GM19023 (cell line): ENCODE measurements at regions not wholly inside any gene's neighbourhood (a gene's known extent, or its start where the extent isn't known, plus 50 kb on each side); places are given as distances from the start of the nearest gene placed in this dataset.

Experiments
- ATAC-seq: cut with Tn5 transposase; IDR thresholded peaks from one replicate; pipeline ENCODE4 v1.9.1; 2021; ENCODE audit warnings: mild to moderate bottlenecking, moderate library complexity; ENCODE audit not compliant: unreplicated experiment

GRCh38 chr13:79678100-79678499 lies 197.1 kb downstream of the NDFIP2 start:
- ATAC-seq, result no peak

GRCh38 chr13:79675931-79676660 lies 195.1 kb downstream of the NDFIP2 start:
- no peak for ATAC-seq

- no peak for ATAC-seq
Observed at GRCh38 chr13:79674765-79675515, 194.0 kb downstream of the NDFIP2 start.

GRCh38 chr13:79673993-79674377 lies 193.0 kb downstream of the NDFIP2 start:
- no peak for ATAC-seq

GRCh38 chr13:79673310-79673992 lies 192.5 kb downstream of the NDFIP2 start:
- no peak for ATAC-seq

GRCh38 chr13:79671420-79671819 lies 190.5 kb downstream of the NDFIP2 start:
- no peak for ATAC-seq

GRCh38 chr13:79668201-79668752 lies 187.3 kb downstream of the NDFIP2 start:
- ATAC-seq, result no peak

GRCh38 chr13:79667771-79668170 lies 186.8 kb downstream of the NDFIP2 start:
- no peak for ATAC-seq

GRCh38 chr13:79663977-79664636 lies 183.2 kb downstream of the NDFIP2 start:
- no peak for ATAC-seq

GRCh38 chr13:79663435-79663834 lies 182.5 kb downstream of the NDFIP2 start:
- ATAC-seq, result no peak

- no peak for ATAC-seq
Observed at GRCh38 chr13:79662882-79663281, 181.9 kb downstream of the NDFIP2 start.

- no peak for ATAC-seq
Observed at GRCh38 chr13:79660361-79660760, 179.4 kb downstream of the NDFIP2 start.

GRCh38 chr13:79659121-79659521 lies 178.2 kb downstream of the NDFIP2 start:
- no peak for ATAC-seq

GRCh38 chr13:79658333-79658975 lies 177.5 kb downstream of the NDFIP2 start:
- ATAC-seq, result no peak

GRCh38 chr13:79655509-79655908 lies 174.6 kb downstream of the NDFIP2 start:
- ATAC-seq, result no peak

GRCh38 chr13:79654520-79654919 lies 173.6 kb downstream of the NDFIP2 start:
- no peak for ATAC-seq

GRCh38 chr13:79650688-79651087 lies 169.7 kb downstream of the NDFIP2 start:
- no peak for ATAC-seq

- ATAC-seq, result no peak
Observed at GRCh38 chr13:79648191-79648590, 167.2 kb downstream of the NDFIP2 start.

GRCh38 chr13:79647533-79647932 lies 166.6 kb downstream of the NDFIP2 start:
- no peak for ATAC-seq

- no peak for ATAC-seq
Observed at GRCh38 chr13:79646880-79647279, 165.9 kb downstream of the NDFIP2 start.
